OCI-M2 (cell line): ENCODE measurements at regions not wholly inside any gene's neighbourhood (a gene's known extent, or its start where the extent isn't known, plus 50 kb on each side); places are given as distances from the start of the nearest gene placed in this dataset.

ENCODE experiments used
- DNase-seq: peaks from one replicate; lab custom pipeline; 2025; ENCODE audit not compliant: unreplicated experiment; lab: John Stamatoyannopoulos, UW

DNA sequence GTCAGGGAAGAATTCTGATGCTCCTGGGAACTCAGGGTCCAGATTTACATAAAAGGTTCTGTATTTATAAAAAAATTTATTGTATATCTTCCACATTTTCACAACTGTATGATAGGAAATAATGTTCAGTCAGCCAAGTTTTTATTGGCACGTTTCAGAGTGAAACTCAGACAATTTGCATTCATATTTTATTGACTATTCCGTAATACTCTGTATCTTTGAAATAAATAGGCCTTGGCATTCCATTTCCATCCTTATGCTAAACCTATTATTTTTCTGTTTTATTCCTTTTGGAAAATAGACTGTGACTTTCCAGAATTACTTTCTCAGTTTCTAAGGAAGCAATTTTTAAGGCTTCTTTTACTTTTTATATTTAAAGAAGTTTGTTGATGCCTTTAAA, 329.0 kb downstream of the OLFM3 start:
- DNase-seq, result no peak

DNA sequence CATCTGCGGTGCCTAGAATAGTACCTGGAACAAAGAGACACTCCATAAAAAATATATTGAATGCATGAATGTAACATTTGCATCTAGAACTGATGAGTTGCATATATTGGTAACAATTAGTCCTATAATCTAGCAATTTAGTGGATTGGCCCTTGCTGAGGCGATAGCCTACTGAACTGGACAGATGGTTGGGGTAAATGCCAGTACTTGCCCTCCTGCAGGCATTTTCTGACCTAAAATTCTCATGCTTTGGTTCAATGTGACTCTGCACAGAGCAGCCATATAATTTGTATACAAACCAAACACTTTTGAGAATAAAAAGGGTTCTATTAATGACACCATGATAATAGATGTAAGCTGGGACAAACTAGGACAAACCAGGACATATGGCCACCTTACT, 313.6 kb downstream of the OLFM3 start:
- no peak for DNase-seq

DNA sequence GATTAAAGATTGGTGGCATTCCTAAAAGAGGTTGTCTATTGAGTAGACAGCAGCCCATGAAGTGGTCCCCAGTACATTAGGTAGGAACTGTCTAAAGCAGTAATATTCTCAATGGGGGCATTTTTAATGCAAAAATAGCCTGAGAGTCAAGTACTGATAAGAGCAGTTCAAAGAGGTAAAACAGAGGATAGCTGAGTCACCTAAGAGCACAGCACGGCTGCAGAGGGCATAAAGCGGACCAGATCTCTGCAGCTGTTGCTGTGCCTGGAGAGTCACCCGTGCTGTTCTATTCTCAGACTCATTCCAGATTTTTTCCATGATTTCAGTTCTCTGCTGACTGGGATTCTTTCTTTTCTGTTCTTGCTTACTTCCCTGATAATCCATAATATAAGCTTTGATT, 313.2 kb downstream of the OLFM3 start:
- DNase-seq, result no peak

DNA sequence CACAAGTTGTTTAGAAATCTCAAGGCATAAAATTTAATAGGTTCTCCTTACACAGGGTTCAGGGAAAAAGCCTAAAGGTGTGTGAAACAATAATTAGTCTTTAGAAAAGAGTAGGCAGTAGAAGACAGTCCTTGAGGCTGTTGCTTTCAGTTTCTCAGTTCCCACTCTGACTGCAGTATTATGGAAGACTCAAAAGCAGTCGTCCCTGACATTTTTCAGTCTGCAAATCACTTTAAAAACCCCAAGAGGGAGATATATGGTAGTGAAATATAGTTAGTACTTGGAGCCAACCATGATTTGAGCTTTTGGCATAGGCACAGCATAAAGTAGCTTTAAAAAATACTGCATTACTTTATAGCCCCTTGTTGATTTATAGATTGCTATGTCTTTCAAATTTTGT, 299.7 kb downstream of the OLFM3 start:
- DNase-seq, result no peak

DNA sequence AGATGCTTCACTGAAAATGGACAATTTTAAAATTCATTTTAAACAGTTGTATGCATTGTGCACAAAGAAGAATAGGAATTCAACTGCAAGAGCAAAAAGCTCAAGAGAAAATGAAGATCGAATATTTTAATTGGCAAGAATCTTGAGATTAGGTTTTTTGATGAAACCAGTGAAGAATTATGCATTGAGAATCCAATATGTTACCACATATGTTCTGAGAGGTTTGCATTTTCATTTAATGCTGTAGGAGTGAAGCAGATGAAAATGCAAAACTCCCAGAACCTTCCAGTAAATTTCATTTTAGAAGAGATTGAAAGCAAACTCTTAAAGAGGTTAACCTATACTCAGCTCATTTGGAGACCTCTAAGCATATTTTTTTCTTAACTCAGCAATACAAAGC, 298.0 kb downstream of the OLFM3 start:
- no peak for DNase-seq

DNA sequence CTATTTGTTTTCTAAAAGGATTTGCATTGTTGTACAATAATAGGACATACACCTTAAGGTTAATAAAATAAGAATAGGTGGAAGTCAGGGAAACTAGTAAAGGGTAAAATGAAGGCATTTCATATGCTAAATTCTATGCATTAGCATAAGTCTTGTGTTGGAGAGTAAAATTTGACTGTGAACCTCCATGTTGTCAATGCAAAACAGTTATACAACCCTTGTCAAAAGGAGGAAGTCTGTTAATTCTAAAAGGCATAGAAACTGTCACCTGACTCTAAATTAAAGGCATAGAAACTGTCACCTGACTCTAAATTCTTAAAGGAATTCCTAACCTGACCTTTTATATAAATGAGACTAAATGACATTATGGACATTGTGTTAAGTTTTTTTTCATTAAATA, 291.8 kb downstream of the OLFM3 start:
- DNase-seq, result no peak

DNA sequence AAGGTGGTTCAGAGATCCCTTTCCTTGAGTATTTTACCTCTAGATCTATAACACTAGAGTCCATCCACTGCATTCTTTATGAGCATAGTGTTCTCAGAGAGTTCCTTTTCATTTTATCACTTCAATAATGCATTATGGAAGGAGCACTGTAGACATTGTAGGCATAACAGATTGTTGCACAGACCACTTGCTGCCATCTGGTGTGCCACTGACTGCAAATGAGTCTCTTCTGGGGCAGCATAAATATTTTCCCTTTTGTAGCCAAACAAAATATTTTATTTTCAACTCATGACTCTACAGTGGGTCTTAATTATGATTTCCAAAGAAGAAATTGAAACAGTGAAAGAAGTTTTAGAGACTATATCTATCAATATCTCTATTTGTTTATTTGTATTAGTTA, 290.4 kb downstream of the OLFM3 start:
- no peak for DNase-seq

DNA sequence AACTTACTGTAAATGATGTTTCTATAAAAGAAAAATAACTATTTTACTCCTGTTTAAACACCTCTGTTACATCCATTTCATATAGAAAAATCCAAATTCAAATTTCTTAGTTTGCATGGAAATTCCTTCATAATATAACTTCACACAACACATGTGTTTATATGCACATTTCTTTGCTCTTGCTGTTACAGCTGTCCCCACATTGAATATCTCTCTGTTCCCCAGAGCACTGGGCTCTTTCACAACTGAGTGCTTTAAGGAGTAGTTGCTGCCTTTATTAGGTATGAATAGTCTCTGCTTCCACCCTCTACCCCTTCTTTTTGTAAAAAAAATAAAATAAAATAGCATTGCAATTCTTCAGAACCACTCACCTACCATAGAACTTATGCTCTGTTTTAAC, 287.0 kb downstream of the OLFM3 start:
- DNase-seq, result no peak

DNA sequence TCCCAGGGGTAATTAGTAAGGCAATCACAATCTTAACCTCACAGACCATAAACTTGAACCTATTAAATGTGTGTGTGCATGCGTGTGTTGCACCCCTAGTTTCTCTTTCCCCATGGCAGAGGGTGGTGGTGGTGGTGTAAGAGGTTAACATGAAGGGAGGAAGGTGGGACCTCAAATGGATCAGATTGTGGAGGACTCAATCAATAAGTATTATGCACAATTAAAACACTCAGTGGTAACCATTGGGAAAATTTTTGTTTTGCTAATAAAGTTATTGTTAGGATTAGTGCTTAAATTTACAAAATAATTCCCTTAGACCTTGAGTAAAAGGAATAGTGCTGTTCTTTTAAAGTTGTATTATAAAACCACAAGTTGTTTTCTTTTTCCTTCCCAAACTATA, 283.0 kb downstream of the OLFM3 start:
- no peak for DNase-seq

DNA sequence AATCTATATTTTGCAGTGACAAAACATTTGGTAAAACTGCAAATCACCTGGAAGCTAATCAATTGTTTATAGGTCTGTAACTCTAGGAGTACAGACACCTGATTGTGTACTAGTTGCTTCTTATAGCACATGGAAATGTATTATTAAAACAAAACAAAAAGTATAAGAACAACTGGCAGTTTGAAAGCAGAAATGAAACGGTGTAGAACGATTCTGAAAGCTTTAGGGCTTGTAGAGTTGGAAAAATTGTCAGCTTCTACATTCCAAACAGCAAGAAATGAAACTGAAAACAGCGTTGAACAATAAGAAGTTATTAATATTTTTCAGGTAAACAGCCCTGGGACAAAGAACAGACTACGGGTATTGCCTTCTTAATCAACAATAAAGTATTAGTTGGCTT, 273.3 kb downstream of the OLFM3 start:
- DNase-seq, result no peak

DNA sequence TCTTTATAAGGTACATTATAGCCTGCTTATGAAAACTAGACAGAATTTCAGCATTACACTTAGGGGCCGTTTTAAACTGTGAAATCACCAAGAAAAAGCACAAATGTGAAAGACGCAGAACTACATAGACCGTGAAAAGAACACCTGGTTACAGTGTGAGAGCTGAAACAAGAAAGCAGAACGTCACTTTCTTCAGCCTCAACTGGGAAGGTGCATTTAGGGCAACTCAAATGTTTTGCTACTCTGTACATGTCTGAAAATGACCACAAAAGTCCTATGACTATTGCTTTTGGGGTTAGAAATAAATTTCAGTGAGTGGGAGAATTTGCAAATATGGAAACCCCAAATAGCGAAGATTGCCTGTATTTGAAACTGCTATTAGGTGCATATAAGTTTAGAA, 268.7 kb downstream of the OLFM3 start:
- no peak for DNase-seq

DNA sequence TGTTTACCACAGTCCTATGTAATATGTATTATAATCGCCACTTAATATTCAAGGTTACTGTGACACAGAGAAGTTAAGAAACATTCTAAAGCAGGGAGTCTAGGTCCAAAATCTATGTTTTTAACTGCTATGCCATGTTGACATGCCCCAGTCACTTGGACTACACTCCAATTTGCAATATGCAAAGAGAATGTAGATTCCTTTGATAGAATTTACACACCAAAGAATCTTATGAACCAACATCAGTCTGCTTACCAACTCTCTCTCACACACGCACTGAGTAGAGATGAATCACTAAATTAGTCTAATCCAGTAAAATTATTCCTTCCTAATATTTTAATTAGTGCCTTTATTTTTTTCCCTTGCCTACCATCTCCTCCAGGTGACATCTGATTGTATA, 266.2 kb downstream of the OLFM3 start:
- DNase-seq, result no peak

DNA sequence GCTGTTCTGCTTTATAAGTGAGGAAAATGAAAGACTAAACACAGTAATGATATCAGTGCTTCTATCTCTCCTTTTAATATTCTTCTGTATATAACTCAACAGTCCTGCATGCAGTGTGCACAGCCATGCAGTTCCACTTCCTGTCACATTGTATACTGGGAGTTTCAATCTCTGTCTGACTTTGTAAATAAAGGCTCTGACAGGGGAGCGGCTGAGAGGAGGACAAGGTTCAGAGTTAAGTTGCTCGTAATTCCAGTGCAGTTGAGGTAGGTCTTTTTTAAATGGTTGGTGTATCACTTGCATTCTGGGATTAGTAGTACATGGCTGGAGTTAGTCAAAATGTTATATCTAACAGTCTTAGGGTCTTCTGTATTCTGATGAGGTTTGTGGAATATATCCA, 264.5 kb downstream of the OLFM3 start:
- DNase-seq, result no peak

DNA sequence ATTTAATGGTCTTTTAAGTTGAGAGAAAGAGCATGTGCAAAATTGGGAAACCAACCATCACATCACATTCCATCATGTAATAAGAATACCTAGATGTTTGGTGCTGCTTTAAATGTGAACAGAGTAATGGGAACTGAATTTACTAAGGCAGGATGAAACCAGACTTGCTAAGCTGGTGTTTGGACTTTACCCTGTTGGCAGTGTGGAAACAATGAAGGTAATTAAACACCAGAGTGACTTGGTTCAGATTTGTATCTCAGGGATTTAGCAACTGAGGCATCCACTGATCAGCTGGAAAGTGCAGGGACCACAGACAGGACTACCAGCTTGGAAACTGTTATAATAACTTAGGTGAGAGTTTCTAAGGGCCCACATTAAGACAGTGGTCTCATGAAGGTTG, 263.4 kb downstream of the OLFM3 start:
- DNase-seq, result no peak

DNA sequence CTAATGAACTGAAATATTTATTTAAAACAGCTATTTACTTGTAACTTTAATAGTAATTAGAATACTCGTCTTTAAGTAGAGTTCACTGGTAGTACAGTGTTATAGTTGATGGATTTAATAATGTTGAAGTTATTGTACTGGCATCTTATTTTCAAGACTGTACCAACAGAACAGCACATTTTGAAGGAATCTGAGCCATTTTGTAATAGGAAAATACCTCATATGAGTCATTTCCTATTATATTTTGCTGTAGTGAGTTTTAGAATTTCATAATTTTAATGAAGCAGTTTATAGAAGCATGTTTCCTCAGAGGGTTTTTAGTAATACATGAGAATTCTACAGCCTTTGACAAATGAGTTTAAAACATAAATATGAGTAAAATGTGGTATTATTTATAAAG, 258.3 kb downstream of the OLFM3 start:
- no peak for DNase-seq

DNA sequence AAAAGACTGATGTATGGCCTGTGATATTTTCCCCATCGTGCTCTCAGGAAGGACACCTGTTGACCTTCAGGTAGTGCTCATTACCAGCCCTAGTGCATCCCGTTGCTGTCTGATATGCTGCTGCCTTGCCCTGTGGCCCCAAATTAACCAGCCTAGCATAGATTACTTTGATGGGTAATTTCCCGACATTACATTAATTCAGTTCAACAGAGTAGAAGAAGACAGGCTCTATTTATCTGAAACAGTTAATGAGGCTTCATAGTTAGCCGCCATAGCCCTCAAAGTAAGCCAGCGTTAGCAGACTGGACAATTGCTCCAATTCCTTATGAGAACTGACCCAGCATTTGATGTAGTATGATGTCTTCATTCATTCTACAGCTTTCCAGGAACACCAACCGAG, 257.6 kb downstream of the OLFM3 start:
- DNase-seq, result no peak

DNA sequence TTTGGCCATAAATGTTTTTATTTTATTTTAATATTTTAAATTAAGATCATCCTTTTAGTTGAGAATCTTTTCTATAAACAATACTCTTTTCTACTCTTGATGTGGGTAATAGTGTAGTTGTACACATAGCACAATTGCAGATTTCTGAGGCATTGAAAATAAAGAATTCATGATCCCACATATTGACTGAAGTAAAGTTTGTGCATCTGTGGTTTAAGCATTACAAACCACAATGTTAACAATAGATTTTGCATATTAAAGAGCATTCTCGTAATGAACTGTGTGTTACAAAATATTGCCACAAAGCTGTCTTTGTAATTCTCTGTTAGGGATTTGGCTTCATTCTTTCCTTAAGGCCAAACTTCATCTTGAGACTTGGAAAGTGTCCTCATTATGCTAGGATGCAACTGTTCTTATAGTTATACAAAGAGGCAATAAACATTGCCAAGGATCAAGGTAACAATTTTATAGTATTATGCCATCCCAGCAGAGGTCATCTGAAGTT, 256.8 kb downstream of the OLFM3 start:
- DNase-seq, result no peak

DNA sequence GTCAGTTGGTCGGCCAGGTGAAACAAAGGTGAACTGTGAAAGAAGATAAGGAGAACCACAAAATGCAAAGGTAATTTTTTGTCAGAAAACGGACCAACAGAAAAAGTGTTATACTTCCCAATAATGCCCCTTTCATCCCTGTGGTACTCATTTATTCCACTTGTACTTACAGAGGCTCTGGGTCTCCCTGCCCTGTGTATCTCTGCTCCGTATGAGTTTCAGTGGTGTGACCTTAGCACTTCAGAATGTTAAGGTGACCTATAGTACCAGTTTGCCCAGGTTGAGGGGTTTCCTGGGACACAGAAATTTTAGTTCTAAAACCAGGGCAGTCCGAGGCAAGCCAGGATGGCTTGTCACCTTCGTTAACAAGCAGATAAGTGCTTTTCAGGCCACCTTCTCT, 254.8 kb downstream of the OLFM3 start:
- no peak for DNase-seq

DNA sequence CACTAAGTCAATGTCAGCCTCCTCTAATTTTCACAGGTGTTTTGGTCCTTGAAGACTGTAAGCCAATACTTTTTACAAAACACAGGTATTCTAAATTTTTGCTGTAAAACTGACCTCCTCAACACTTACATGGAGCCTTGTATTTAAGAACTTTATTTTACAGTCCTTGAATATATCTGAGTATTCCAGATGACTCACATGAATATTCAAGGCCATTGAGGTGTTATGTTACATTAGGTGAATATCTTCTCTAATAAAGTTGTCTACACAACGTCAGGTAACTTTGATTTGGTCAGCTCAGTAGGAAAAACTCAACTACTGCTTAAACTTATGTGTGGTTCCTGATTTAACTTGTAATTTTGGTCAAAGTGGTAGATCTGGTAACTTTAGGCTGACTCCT, 254.2 kb downstream of the OLFM3 start:
- DNase-seq, result no peak

DNA sequence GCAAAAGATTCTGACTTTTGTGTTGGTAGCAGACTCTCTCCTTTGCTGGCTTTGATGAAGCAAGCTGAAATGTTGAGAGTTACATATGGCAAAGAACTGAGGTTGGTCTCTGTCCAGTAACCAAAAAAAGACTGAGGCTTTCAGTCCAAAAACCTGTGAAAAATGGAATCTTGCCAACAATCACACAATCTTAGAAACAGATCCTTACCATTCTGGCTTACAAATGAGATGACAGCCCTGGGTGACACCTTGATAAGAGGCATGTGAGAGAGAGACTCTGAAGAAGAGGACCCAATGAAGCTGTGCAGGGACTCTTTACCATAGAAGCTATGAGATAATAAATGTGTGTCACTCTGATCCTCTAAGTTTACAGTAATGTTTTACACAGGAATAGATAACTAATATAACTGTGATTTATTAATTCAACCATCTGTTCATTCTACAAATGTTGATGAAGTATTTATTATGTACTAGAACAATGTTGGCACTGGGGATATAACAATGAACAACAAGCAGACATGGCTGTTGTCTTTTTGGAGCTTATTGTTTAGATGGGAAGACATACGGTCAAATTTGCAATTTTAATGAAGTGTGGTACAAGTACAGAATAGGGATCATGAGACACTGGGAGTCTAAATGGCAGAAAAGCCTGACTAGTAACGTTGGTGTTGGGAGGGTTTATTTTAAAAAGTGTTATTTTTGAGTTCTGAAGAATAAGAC, 251.0 kb downstream of the OLFM3 start:
- no peak for DNase-seq

DNA sequence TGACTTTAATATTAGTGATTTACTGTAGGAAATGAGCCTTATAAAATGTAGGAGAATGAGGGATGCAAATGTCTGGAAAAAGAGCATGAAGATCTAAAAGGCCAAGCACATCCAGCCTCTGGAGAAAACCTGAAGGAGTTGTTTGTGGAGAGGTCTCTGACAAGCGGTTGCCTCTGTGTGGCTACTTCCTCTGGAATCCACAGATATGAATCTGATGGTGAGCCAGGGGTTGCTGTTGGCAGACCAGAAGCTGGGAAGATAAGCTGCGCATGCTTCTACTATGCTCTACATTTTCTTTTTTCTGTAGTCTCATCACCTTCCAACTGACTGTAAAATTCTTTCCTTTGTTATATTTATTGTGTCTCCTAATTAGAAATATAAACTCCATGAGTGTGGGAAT, 248.6 kb downstream of the OLFM3 start:
- DNase-seq, result no peak
